Astrocyte (in vitro differentiated cells and primary cell): ENCODE measurements at regions not wholly inside any gene's neighbourhood (a gene's known extent, or its start where the extent isn't known, plus 50 kb on each side); places are given as distances from the start of the nearest gene placed in this dataset.

ENCODE experiments used
- CTCF ChIP-seq: IDR thresholded peaks from 2 replicates; pipeline ENCODE4 v1.5.1; 2011; ENCODE audit warnings: low read depth, mild to moderate bottlenecking, inconsistent platforms, low read length, moderate library complexity; ENCODE audit not compliant: insufficient read depth
- EZH2 ChIP-seq: IDR thresholded peaks from 2 replicates; pipeline ENCODE4 v1.6.1; 2012; ENCODE audit warnings: mild to moderate bottlenecking, low read length, inconsistent platforms; ENCODE audit not compliant: insufficient read depth

- TF ChIP-seq CTCF (no peak), EZH2 (no peak)
Observed at GRCh38 chr1:117271129-117271528, 60.4 kb upstream of the VTCN1 start.
